K562 (cell line): ENCODE measurements at regions not wholly inside any gene's neighbourhood (a gene's known extent, or its start where the extent isn't known, plus 50 kb on each side); places are given as distances from the start of the nearest gene placed in this dataset.

Experiments used
- ATAC-seq: fragments of 200-7000 bp; cut with Tn5 transposase; 3 replicates; pipeline ENCODE4 v1.9.1; 2020; ENCODE audit warnings: moderate library complexity
- BruUV-seq: library from RNA; stranded (reverse); fragments of 400-500 nt; replicated peaks from 2 replicates; lab custom pipeline; 2021; lab: Mats Ljungman, UMichigan
- CTCF ChIA-PET: fragments of 300-600 bp; formaldehyde crosslinking; extraction: SDS; loops from one replicate; lab custom pipeline; 2021; ENCODE audit warnings: low intra/inter-chr PET ratio; lab: Yijun Ruan, JAX
- POLR2A ChIA-PET: fragments of 300-600, 350-650 bp; sonication (Branson Sonifier 250); formaldehyde crosslinking; extraction: SDS; loops from one replicate; lab custom pipeline; 2021; ENCODE audit warnings: antibody characterized with exemption, inconsistent platforms; lab: Yijun Ruan, JAX
- DNase-seq, 4 experiments: peaks; one replicate each; pipeline versions ENCODE4 v3.0.0 to v3.0.0-alpha.2; 2011 to 2018; ENCODE audit warnings: low spot score in 3 of 4, mixed read lengths in 3 of 4; ENCODE audit errors: extremely low read depth in 1 of 4
- FAIRE-seq: peaks from 2 replicates; lab custom pipeline; 2011; peaks lifted over from hg19 to GRCh38; lab: Jason Lieb, UNC
- H2AFZ ChIP-seq: 2 replicates; pipeline ENCODE4 v1.6.0; 2011; ENCODE audit warnings: low read depth, low read length, control low read depth, inconsistent platforms
- H3K27ac ChIP-seq: fragments of 200-600 bp; 3 replicates; pipeline ENCODE4 v1.8.0; 2011; ENCODE audit warnings: low read depth, mild to moderate bottlenecking, control low read depth, inconsistent platforms, low read length, moderate library complexity, mixed read lengths; ENCODE audit errors: extremely low read depth
- H3K27me3 ChIP-seq, 2 experiments: fragments of 300-600 bp in 1 of 2; 2 replicates in 1 of 2; 3 replicates in 1 of 2; pipeline versions ENCODE4 v1.6.0 to v1.8.0; 2011; ENCODE audit warnings: inconsistent platforms in 2 of 2, low read length in 2 of 2, mild to moderate bottlenecking in 1 of 2, mixed read lengths in 1 of 2, moderate library complexity in 1 of 2; ENCODE audit not compliant: control insufficient read depth in 2 of 2, insufficient read depth in 2 of 2
- H3K36me3 ChIP-seq: fragments of 300-600 bp; 3 replicates; pipeline ENCODE4 v1.8.0; 2011; ENCODE audit warnings: mild to moderate bottlenecking, low read length, inconsistent platforms; ENCODE audit not compliant: control insufficient read depth, insufficient read depth
- H3K4me1 ChIP-seq, 2 experiments: fragments of 200-600 bp in 1 of 2; replicated peaks in 1 of 2; 2 replicates in 1 of 2; 3 replicates in 1 of 2; pipeline versions ENCODE4 v1.5.1 to v1.8.0; 2011; ENCODE audit warnings: inconsistent platforms in 2 of 2, low read length in 2 of 2, mild to moderate bottlenecking in 1 of 2, mixed read lengths in 1 of 2, moderate library complexity in 1 of 2; ENCODE audit not compliant: control insufficient read depth in 2 of 2, insufficient read depth in 2 of 2
- H3K4me2 ChIP-seq: 2 replicates; pipeline ENCODE4 v1.6.1; 2011; ENCODE audit warnings: low read length, control low read depth, inconsistent platforms, mixed read lengths; ENCODE audit not compliant: insufficient read depth
- H3K4me3 ChIP-seq: fragments of 200-600 bp; sonication (generic), shearing (Covaris generic); 2 replicates; pipeline ENCODE4 v1.5.1; 2016; ENCODE audit warnings: control low read depth, inconsistent platforms
- H3K79me2 ChIP-seq: fragments of 200-600 bp; 3 replicates; pipeline ENCODE4 v1.8.0; 2011; ENCODE audit warnings: low read length, inconsistent platforms; ENCODE audit not compliant: control insufficient read depth, insufficient read depth
- H3K9ac ChIP-seq, 2 experiments: 2 replicates each; pipeline versions ENCODE4 v1.6.0 to v1.6.1; 2011; ENCODE audit warnings: low read depth in 2 of 2, low read length in 2 of 2, control low read depth in 1 of 2, inconsistent platforms in 1 of 2, mild to moderate bottlenecking in 1 of 2, mixed read lengths in 1 of 2; ENCODE audit not compliant: insufficient read depth in 1 of 2
- H3K9me1 ChIP-seq: one replicate; pipeline ENCODE4 v1.6.0; 2011; ENCODE audit warnings: inconsistent platforms, mild to moderate bottlenecking, low read length, moderate library complexity; ENCODE audit not compliant: control insufficient read depth, insufficient read depth
- H3K9me3 ChIP-seq: replicated peaks from 2 replicates; pipeline ENCODE4 v1.5.1; 2011; ENCODE audit warnings: low read depth, low read length, inconsistent platforms; ENCODE audit not compliant: control insufficient read depth, insufficient read depth
- H4K20me1 ChIP-seq: replicated peaks from 2 replicates; pipeline ENCODE4 v1.6.1; 2011; ENCODE audit warnings: low read length, inconsistent platforms, mixed read lengths; ENCODE audit not compliant: control insufficient read depth, insufficient read depth
- ATF7 ChIP-seq: fragments of 450-650 bp; IDR thresholded peaks from 2 replicates; pipeline ENCODE4 v1.7.1; 2014; ENCODE audit warnings: mild to moderate bottlenecking, moderate library complexity
- BMI1 ChIP-seq: fragments of 150-350 bp; IDR thresholded peaks from 2 replicates; pipeline ENCODE4 v1.6.1; 2014; ENCODE audit warnings: low read length
- BRCA1 ChIP-seq, 2 experiments: fragments of 450-650 bp in 1 of 2; sonication (generic) in 1 of 2; formaldehyde crosslinking in 1 of 2; IDR thresholded peaks; 2 replicates each; pipeline versions ENCODE4 v1.5.0 to v1.6.1; 2017 to 2020; ENCODE audit warnings: mild to moderate bottlenecking in 1 of 2, missing genetic modification reagents in 1 of 2
- CREBBP ChIP-seq: IDR thresholded peaks from one replicate; pipeline ENCODE4 v1.6.1; 2012; ENCODE audit warnings: low read depth, mild to moderate bottlenecking, control low read depth, inconsistent platforms, low read length
- CREM ChIP-seq: IDR thresholded peaks from 2 replicates; pipeline ENCODE4 v1.6.1; 2014; ENCODE audit warnings: antibody characterized with exemption, low read depth
- DMBX1 ChIP-seq: fragments of 250-450 bp; sonication (Bioruptor Pico); IDR thresholded peaks from 2 replicates; pipeline ENCODE4 v1.8.0; 2022; ENCODE audit warnings: inconsistent platforms, mild to moderate bottlenecking, moderate library complexity, borderline replicate concordance
- FIP1L1 ChIP-seq: fragments of 200-400 bp; formaldehyde crosslinking; IDR thresholded peaks from 2 replicates; pipeline ENCODE4 v1.6.1; 2018; ENCODE audit warnings: mild to moderate bottlenecking, low read depth, low read length; ENCODE audit not compliant: poor library complexity, severe bottlenecking
- FOXP1 ChIP-seq: sonication (generic); formaldehyde crosslinking; IDR thresholded peaks from 2 replicates; pipeline ENCODE4 v1.8.0; 2022; ENCODE audit warnings: mild to moderate bottlenecking, missing genetic modification reagents
- HDAC6 ChIP-seq: IDR thresholded peaks from 2 replicates; pipeline ENCODE4 v1.6.1; 2012; ENCODE audit warnings: low read depth, mild to moderate bottlenecking, control low read depth, inconsistent platforms, low read length, moderate library complexity
- KLF13 ChIP-seq: fragments of 450-650 bp; IDR thresholded peaks from 2 replicates; pipeline ENCODE4 v1.6.1; 2016; ENCODE audit warnings: missing genetic modification characterization, low read depth, mild to moderate bottlenecking, missing compliant biosample characterization, moderate library complexity, borderline replicate concordance
- NCOA2 ChIP-seq, 2 experiments: fragments of 450-650 bp; IDR thresholded peaks; 2 replicates each; pipeline ENCODE4 v1.6.1; 2018; ENCODE audit warnings: mild to moderate bottlenecking in 2 of 2, moderate library complexity in 1 of 2; ENCODE audit not compliant: partially characterized antibody in 2 of 2
- NCOA6 ChIP-seq: fragments of 450-650 bp; IDR thresholded peaks from 2 replicates; pipeline ENCODE4 v1.6.1; 2017; ENCODE audit warnings: mild to moderate bottlenecking
- NUFIP1 ChIP-seq: fragments of 450-650 bp; IDR thresholded peaks from 2 replicates; pipeline ENCODE4 v1.6.1; 2018; ENCODE audit not compliant: partially characterized antibody
- SIN3B ChIP-seq: fragments of 450-650 bp; IDR thresholded peaks from 2 replicates; pipeline ENCODE4 v1.6.1; 2017; ENCODE audit warnings: low read depth, mild to moderate bottlenecking, moderate library complexity
- TRIM24 ChIP-seq, 2 experiments: fragments of 450-650 bp; IDR thresholded peaks; 2 replicates each; pipeline ENCODE4 v1.6.1; 2016
- XRCC5 ChIP-seq: fragments of 200-400 bp; formaldehyde crosslinking; IDR thresholded peaks from 2 replicates; pipeline ENCODE4 v1.6.1; 2017; ENCODE audit warnings: low read depth, mild to moderate bottlenecking, low read length
- ZBTB12 ChIP-seq: fragments of 250-450 bp; sonication (Bioruptor Pico); IDR thresholded peaks from 2 replicates; pipeline ENCODE4 v1.4.0; 2020
- ZNF277 ChIP-seq: fragments of 250-450 bp; sonication (Bioruptor Pico); IDR thresholded peaks from 2 replicates; pipeline ENCODE4 v1.8.0; 2022; ENCODE audit warnings: inconsistent platforms, mild to moderate bottlenecking, moderate library complexity, borderline replicate concordance
- ZNF644 ChIP-seq: fragments of 200-800 bp; sonication (Bioruptor generic); IDR thresholded peaks from 2 replicates; pipeline ENCODE4 v1.6.1; 2016; ENCODE audit warnings: low read depth, missing genetic modification characterization, missing compliant biosample characterization
- WGBS: fragments of 100-300 bp; shearing (Covaris generic); methylation state at CpG from one replicate; pipeline ENCODE4 v1.1.6; 2016; ENCODE audit warnings: low coverage, mixed read lengths; ENCODE audit not compliant: insufficient coverage; ENCODE audit errors: missing lambda C conversion rate; 5-methylcytosine and 5-hydroxymethylcytosine counted together
- in situ Hi-C: fragments of 300-500 bp; cut with MboI; formaldehyde crosslinking; loops from 4 replicates; pipeline ENCODE4 v1.15.0; 2018; ENCODE audit warnings: inconsistent platforms, mixed read lengths
- intact Hi-C: fragments of 100-400 bp; cut with micrococcal nuclease; formaldehyde crosslinking; loops from 2 replicates; pipeline ENCODE4 v1.14.2; 2022

GRCh38 chr1:113280581-113280980 lies 109.7 kb upstream of the MAGI3 start:
- FAIRE-seq: no peak
- POLR2A ChIA-PET: interaction anchor here (1.0 kb wide), 1 partner anchor 10 kb away, joined by 3 read pairs; no protein-coding TSS in a partner anchor

More at GRCh38 chr1:113280581-113280980, 109.7 kb upstream of the MAGI3 start:
- no peak overlapping the region for H3K9ac ChIP-seq
- intact Hi-C loops: no loop called here
- H4K20me1 ChIP-seq: no peaks in the 10 kb centered on the region
- no peak for DNase-seq
- no TSS peak for BruUV-seq
- no peaks in the 10 kb centered on the region for H3K27me3 ChIP-seq
- no peaks in the 10 kb centered on the region for H3K9me3 ChIP-seq
- H2AFZ ChIP-seq: no peak overlapping the region
- no peak overlapping the region for H3K27ac ChIP-seq
- H3K36me3 ChIP-seq: no peaks in the 10 kb centered on the region
- H3K4me2 ChIP-seq: no peak overlapping the region
- no peaks in the 10 kb centered on the region for H3K9me1 ChIP-seq
- 13% methylated on average over 1 of the region's 1 CpG for WGBS
- in situ Hi-C loops: no loop called here
- CTCF ChIA-PET: no interaction called here
- H3K79me2 ChIP-seq: no peaks in the 10 kb centered on the region
- TF ChIP-seq BRCA1 (IDR thresholded peaks at IDR 0.05) (no peak), BRCA1 (CRISPR knock-in tag; IDR thresholded peaks at IDR 0.05) (no peak), ATF7 (no peak), HDAC6 (no peak), CREM (no peak), ZNF277 (no peak), NCOA6 (no peak), XRCC5 (no peak), TRIM24 (IDR thresholded peaks at IDR 0.05) (no peak), FOXP1 (CRISPR knock-in tag) (no peak), KLF13 (tag) (no peak), ZNF644 (no peak), DMBX1 (CRISPR knock-in tag) (no peak), FIP1L1 (no peak), ZBTB12 (CRISPR knock-in tag) (no peak), NCOA2 (IDR thresholded peaks at IDR 0.05; ENCODE audit: partially characterized antibody in 2 of 2) (no peak), CREBBP (no peak), SIN3B (no peak), NUFIP1 (no peak), BMI1 (no peak)
- no peak overlapping the region for H3K4me3 ChIP-seq
- peaks cover 4 to 8% of the 10 kb centered on the region in 2 experiments; a peak in 3 of 5 replicates for H3K4me1 ChIP-seq
- no peak for ATAC-seq
